ENCODE measurements at regions not wholly inside any gene's neighbourhood (a gene's known extent, or its start where the extent isn't known, plus 50 kb on each side); places are given as distances from the start of the nearest gene placed in this dataset.
A peak's percentile ranks its signal among the peaks of the same experiment; 100 is the strongest.

DNA sequence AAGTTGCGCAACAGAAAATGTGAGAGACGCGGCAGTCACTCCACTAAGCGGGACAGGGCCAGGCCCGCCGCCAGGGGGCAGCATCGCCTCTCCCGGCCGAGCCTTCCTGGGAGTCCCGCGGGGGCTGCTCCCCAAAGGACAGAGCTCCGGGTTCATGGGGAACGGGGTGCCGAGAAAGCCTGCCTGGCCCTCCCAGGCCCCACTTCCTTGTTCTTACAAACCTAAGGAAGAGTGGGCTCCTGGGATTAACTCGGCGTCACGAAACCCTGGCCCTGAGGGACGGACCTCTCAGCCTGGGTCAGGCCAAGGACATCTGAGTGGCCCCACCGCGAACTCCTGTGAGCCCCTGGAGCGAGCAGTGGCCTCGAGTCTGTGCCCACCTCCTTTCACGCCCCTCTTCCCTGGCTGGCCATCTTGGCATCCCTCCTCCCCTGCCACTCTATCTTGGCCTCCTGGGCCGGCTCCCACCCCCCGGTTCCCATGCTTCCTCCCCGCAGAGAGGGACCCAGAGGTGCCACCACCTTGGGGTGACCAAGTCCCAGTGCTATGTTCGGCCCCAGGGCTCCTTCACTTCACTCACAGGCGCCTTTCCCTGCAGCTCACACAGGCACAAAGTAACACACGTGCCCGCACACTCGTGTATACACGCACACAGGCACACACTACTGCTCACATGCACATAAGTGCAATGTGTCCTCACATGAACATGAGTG, 99.9 kb upstream of the FGF3 start:
- TF ChIP-seq, protein P1, sequence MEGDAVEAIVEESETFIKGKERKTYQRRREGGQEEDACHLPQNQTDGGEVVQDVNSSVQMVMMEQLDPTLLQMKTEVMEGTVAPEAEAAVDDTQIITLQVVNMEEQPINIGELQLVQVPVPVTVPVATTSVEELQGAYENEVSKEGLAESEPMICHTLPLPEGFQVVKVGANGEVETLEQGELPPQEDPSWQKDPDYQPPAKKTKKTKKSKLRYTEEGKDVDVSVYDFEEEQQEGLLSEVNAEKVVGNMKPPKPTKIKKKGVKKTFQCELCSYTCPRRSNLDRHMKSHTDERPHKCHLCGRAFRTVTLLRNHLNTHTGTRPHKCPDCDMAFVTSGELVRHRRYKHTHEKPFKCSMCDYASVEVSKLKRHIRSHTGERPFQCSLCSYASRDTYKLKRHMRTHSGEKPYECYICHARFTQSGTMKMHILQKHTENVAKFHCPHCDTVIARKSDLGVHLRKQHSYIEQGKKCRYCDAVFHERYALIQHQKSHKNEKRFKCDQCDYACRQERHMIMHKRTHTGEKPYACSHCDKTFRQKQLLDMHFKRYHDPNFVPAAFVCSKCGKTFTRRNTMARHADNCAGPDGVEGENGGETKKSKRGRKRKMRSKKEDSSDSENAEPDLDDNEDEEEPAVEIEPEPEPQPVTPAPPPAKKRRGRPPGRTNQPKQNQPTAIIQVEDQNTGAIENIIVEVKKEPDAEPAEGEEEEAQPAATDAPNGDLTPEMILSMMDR (IDR thresholded peaks at IDR 0.05): peak; percentile 73
- no peak for TF ChIP-seq EZH2 (IDR thresholded peaks at IDR 0.05; ENCODE audit: borderline replicate concordance, insufficient read depth, low read depth, low read length, poor library complexity, severe bottlenecking)
